ENCODE measurements at regions not wholly inside any gene's neighbourhood (a gene's known extent, or its start where the extent isn't known, plus 50 kb on each side); places are given as distances from the start of the nearest gene placed in this dataset.

DNA sequence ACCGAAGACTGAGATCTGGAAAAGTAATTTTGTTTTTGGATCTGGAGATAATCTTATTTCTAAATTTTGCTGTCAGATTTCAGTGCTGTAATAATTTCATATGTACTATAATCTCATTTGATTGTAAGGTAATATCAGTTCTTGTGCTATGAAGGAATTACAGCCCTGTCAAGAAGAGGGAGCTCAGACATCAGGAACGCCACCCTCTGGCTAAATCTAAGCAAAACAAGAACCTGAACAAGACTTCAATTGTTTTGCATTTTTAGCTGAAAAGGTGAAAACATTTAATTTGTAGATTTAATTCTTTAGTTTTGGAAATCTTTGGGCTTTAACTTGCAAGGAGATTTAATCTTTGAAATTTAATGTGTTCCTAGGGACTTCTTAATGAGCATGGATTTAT lies 525.4 kb upstream of the HS3ST1 start:
- TF ChIP-seq MZF1 (tag by site-specific recombination; IDR thresholded peaks at IDR 0.05; ENCODE audit: borderline replicate concordance) = no peak
- TF ChIP-seq YY1 (tag by site-specific recombination; IDR thresholded peaks at IDR 0.05) = no peak
- TF ChIP-seq, protein P1, sequence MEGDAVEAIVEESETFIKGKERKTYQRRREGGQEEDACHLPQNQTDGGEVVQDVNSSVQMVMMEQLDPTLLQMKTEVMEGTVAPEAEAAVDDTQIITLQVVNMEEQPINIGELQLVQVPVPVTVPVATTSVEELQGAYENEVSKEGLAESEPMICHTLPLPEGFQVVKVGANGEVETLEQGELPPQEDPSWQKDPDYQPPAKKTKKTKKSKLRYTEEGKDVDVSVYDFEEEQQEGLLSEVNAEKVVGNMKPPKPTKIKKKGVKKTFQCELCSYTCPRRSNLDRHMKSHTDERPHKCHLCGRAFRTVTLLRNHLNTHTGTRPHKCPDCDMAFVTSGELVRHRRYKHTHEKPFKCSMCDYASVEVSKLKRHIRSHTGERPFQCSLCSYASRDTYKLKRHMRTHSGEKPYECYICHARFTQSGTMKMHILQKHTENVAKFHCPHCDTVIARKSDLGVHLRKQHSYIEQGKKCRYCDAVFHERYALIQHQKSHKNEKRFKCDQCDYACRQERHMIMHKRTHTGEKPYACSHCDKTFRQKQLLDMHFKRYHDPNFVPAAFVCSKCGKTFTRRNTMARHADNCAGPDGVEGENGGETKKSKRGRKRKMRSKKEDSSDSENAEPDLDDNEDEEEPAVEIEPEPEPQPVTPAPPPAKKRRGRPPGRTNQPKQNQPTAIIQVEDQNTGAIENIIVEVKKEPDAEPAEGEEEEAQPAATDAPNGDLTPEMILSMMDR (tag by site-specific recombination; IDR thresholded peaks at IDR 0.05) = no peak
- TF ChIP-seq ZNF132 (tag by site-specific recombination; IDR thresholded peaks at IDR 0.05; ENCODE audit: borderline replicate concordance) = no peak
- TF ChIP-seq SP2 (tag by site-specific recombination; IDR thresholded peaks at IDR 0.05) = no peak
- no peak for TF ChIP-seq ZNF596 (tag by site-specific recombination; IDR thresholded peaks at IDR 0.05)
- no peak for TF ChIP-seq ZNF423 (tag by site-specific recombination; IDR thresholded peaks at IDR 0.05)
- no peak for TF ChIP-seq ZBTB7A (tag by site-specific recombination; IDR thresholded peaks at IDR 0.05; ENCODE audit: low read depth)
